Dendritic cell treated with granulocyte-macrophage colony-stimulating factor and Interleukin-4, amounts not matched to agents 40 ng/mL and 50 ng/mL, for 4 days (primary cell): ENCODE measurements at regions not wholly inside any gene's neighbourhood (a gene's known extent, or its start where the extent isn't known, plus 50 kb on each side); places are given as distances from the start of the nearest gene placed in this dataset.
"Not testable (repeated sequence)": the region's sequence is repeated elsewhere in the genome, so short reads cannot be mapped to it uniquely, and the experiment has no call there.

Experiments
- H3K27ac Mint-ChIP-seq: one replicate; pipeline ENCODE4 v1.8.0; 2022; ENCODE audit warnings: mild to moderate bottlenecking, mixed read lengths
- H3K27me3 Mint-ChIP-seq: one replicate; pipeline ENCODE4 v1.8.0; 2022; ENCODE audit warnings: mild to moderate bottlenecking, mixed read lengths
- H3K36me3 Mint-ChIP-seq: one replicate; pipeline ENCODE4 v1.8.0; 2022; ENCODE audit warnings: low read depth, mixed read lengths
- H3K4me1 Mint-ChIP-seq: one replicate; pipeline ENCODE4 v1.8.0; 2022; ENCODE audit warnings: low read depth, mixed read lengths
- H3K4me3 Mint-ChIP-seq: one replicate; pipeline ENCODE4 v1.8.0; 2022; ENCODE audit warnings: mild to moderate bottlenecking, moderate library complexity, mixed read lengths
- H3K9me3 Mint-ChIP-seq: one replicate; pipeline ENCODE4 v1.8.0; 2022; ENCODE audit warnings: mixed read lengths
- intact Hi-C: fragments of 100-400 bp; cut with micrococcal nuclease; formaldehyde crosslinking; loops from one replicate; pipeline ENCODE4 v1.15.0; 2022

- no peaks in the 10 kb centered on the region for H3K27me3 Mint-ChIP-seq
- no peak overlapping the region for H3K27ac Mint-ChIP-seq
- intact Hi-C loops = no loop called here
- no peaks in the 10 kb centered on the region for H3K9me3 Mint-ChIP-seq
- no peak overlapping the region for H3K4me3 Mint-ChIP-seq
- H3K36me3 Mint-ChIP-seq = no peaks in the 10 kb centered on the region
- H3K4me1 Mint-ChIP-seq = peaks cover 3% of the 10 kb centered on the region
These were observed 208.1 kb upstream of the REG3G start for GRCh38 chr2:78817430-78817829.

- Mint-ChIP-seq H3K4me3 (no peak overlapping the region), H3K27ac (no peak overlapping the region), H3K4me1 (peaks cover 5% of the 10 kb centered on the region), H3K9me3 (peaks cover 11% of the 10 kb centered on the region), H3K27me3 (no peaks in the 10 kb centered on the region), H3K36me3 (no peaks in the 10 kb centered on the region)
- intact Hi-C loops = no loop called here
These were observed 193.0 kb upstream of the REG3G start for GRCh38 chr2:78832481-78832880.

GRCh38 chr2:78839259-78839658 is 186.2 kb upstream of the REG3G start:
- no peak overlapping the region for H3K27ac Mint-ChIP-seq
- H3K4me3 Mint-ChIP-seq = no peak overlapping the region
- H3K9me3 Mint-ChIP-seq = peaks cover 11% of the 10 kb centered on the region
- intact Hi-C loops = no loop called here
- H3K36me3 Mint-ChIP-seq = no peaks in the 10 kb centered on the region
- no peaks in the 10 kb centered on the region for H3K27me3 Mint-ChIP-seq
- peaks cover 5% of the 10 kb centered on the region for H3K4me1 Mint-ChIP-seq

- H3K9me3 Mint-ChIP-seq, intact Hi-C loops, H3K36me3 Mint-ChIP-seq, H3K27ac Mint-ChIP-seq, H3K4me3 Mint-ChIP-seq, H3K27me3 Mint-ChIP-seq, H3K4me1 Mint-ChIP-seq: not testable (repeated sequence)
These were observed 185.2 kb upstream of the REG3G start for GRCh38 chr2:78840311-78840710.

- Mint-ChIP-seq H3K4me3 (no peak overlapping the region), H3K27me3 (no peaks in the 10 kb centered on the region), H3K27ac (no peak overlapping the region), H3K4me1 (no peaks in the 10 kb centered on the region), H3K9me3 (no peaks in the 10 kb centered on the region), H3K36me3 (no peaks in the 10 kb centered on the region)
- intact Hi-C loops = no loop called here
These were observed 179.8 kb upstream of the REG3G start for GRCh38 chr2:78845664-78846185.

GRCh38 chr2:78861546-78861945 is 164.0 kb upstream of the REG3G start:
- Mint-ChIP-seq H3K4me3 (no peak overlapping the region), H3K4me1 (no peaks in the 10 kb centered on the region), H3K36me3 (no peaks in the 10 kb centered on the region), H3K9me3 (no peaks in the 10 kb centered on the region), H3K27me3 (peaks cover 1% of the 10 kb centered on the region), H3K27ac (no peak overlapping the region)
- intact Hi-C loops = loop anchor here (5.0 kb wide), 1 partner anchor 189 kb away; no protein-coding TSS in a partner anchor

- no peaks in the 10 kb centered on the region for H3K4me1 Mint-ChIP-seq
- H3K36me3 Mint-ChIP-seq = no peaks in the 10 kb centered on the region
- no peak overlapping the region for H3K4me3 Mint-ChIP-seq
- no peaks in the 10 kb centered on the region for H3K27me3 Mint-ChIP-seq
- no peaks in the 10 kb centered on the region for H3K9me3 Mint-ChIP-seq
- intact Hi-C loops = loop anchor here (5.0 kb wide), 1 partner anchor 192 kb away; no protein-coding TSS in a partner anchor
- no peak overlapping the region for H3K27ac Mint-ChIP-seq
These were observed 161.3 kb upstream of the REG3G start for GRCh38 chr2:78864205-78864604.

GRCh38 chr2:78865667-78866066 is 159.8 kb upstream of the REG3G start:
- H3K27me3 Mint-ChIP-seq = no peaks in the 10 kb centered on the region
- H3K4me1 Mint-ChIP-seq = no peaks in the 10 kb centered on the region
- H3K27ac Mint-ChIP-seq = no peak overlapping the region
- H3K9me3 Mint-ChIP-seq = no peaks in the 10 kb centered on the region
- H3K36me3 Mint-ChIP-seq = no peaks in the 10 kb centered on the region
- intact Hi-C loops = no loop called here
- no peak overlapping the region for H3K4me3 Mint-ChIP-seq

- Mint-ChIP-seq H3K4me3 (no peak overlapping the region), H3K36me3 (no peaks in the 10 kb centered on the region), H3K27ac (no peak overlapping the region), H3K9me3 (no peaks in the 10 kb centered on the region), H3K4me1 (no peaks in the 10 kb centered on the region), H3K27me3 (no peaks in the 10 kb centered on the region)
- intact Hi-C loops = no loop called here
These were observed 155.0 kb upstream of the REG3G start for GRCh38 chr2:78870343-78870967.

- intact Hi-C loops = no loop called here
- no peaks in the 10 kb centered on the region for H3K36me3 Mint-ChIP-seq
- H3K27me3 Mint-ChIP-seq = no peaks in the 10 kb centered on the region
- H3K4me3 Mint-ChIP-seq = no peak overlapping the region
- H3K4me1 Mint-ChIP-seq = no peaks in the 10 kb centered on the region
- H3K9me3 Mint-ChIP-seq = no peaks in the 10 kb centered on the region
- no peak overlapping the region for H3K27ac Mint-ChIP-seq
These were observed 152.0 kb upstream of the REG3G start for GRCh38 chr2:78873526-78873925.

- intact Hi-C loops = no loop called here
- Mint-ChIP-seq H3K4me3 (no peak overlapping the region), H3K36me3 (no peaks in the 10 kb centered on the region), H3K9me3 (no peaks in the 10 kb centered on the region), H3K27me3 (no peaks in the 10 kb centered on the region), H3K4me1 (no peaks in the 10 kb centered on the region), H3K27ac (no peak overlapping the region)
These were observed 149.2 kb upstream of the REG3G start for GRCh38 chr2:78876316-78876688.

- Mint-ChIP-seq H3K4me3 (no peak overlapping the region), H3K36me3 (no peaks in the 10 kb centered on the region), H3K4me1 (no peaks in the 10 kb centered on the region), H3K27me3 (peaks cover 3% of the 10 kb centered on the region), H3K27ac (no peak overlapping the region), H3K9me3 (no peaks in the 10 kb centered on the region)
- intact Hi-C loops = no loop called here
These were observed 138.1 kb upstream of the REG3G start for GRCh38 chr2:78887446-78887845.

- Mint-ChIP-seq H3K9me3 (no peaks in the 10 kb centered on the region), H3K27me3 (peaks cover 3% of the 10 kb centered on the region), H3K36me3 (no peaks in the 10 kb centered on the region), H3K4me1 (no peaks in the 10 kb centered on the region), H3K27ac (no peak overlapping the region), H3K4me3 (no peak overlapping the region)
- intact Hi-C loops = no loop called here
These were observed 134.6 kb upstream of the REG3G start for GRCh38 chr2:78890935-78891334.

- H3K36me3 Mint-ChIP-seq = no peaks in the 10 kb centered on the region
- intact Hi-C loops = no loop called here
- no peaks in the 10 kb centered on the region for H3K9me3 Mint-ChIP-seq
- no peaks in the 10 kb centered on the region for H3K4me1 Mint-ChIP-seq
- no peak overlapping the region for H3K27ac Mint-ChIP-seq
- H3K4me3 Mint-ChIP-seq = no peak overlapping the region
- H3K27me3 Mint-ChIP-seq = peaks cover 3% of the 10 kb centered on the region
These were observed 133.2 kb upstream of the REG3G start for GRCh38 chr2:78892295-78892694.

- intact Hi-C loops = no loop called here
These were observed 130.5 kb upstream of the REG3G start for GRCh38 chr2:78895022-78895421.

More at GRCh38 chr2:78895022-78895421, 130.5 kb upstream of the REG3G start:
- Mint-ChIP-seq H3K9me3 (no peaks in the 10 kb centered on the region), H3K36me3 (no peaks in the 10 kb centered on the region), H3K4me1 (no peaks in the 10 kb centered on the region), H3K27me3 (no peaks in the 10 kb centered on the region), H3K27ac (no peak overlapping the region), H3K4me3 (no peak overlapping the region)
